Thoracic aorta (tissue), 2 donors: ENCODE measurements at regions not wholly inside any gene's neighbourhood (a gene's known extent, or its start where the extent isn't known, plus 50 kb on each side); places are given as distances from the start of the nearest gene placed in this dataset.

Experiments
- ATAC-seq: fragments of 150-250 bp; one replicate; pipeline ENCODE4 v1.8.0; 2017; ENCODE audit warnings: low read depth; ENCODE audit not compliant: insufficient number of reproducible peaks, low FRiP score
- DNase-seq: peaks from one replicate; pipeline ENCODE4 v3.0.0-alpha.2; 2020; ENCODE audit warnings: low spot score
- H3K27ac ChIP-seq, 2 donors: fragments of 200-600 bp; sonication (generic); 1 replicate in 1 of 2; 2 replicates in 1 of 2; pipeline ENCODE4 v1.5.1; 2016; ENCODE audit warnings: mild to moderate bottlenecking in 2 of 2, moderate library complexity in 2 of 2
- H3K27me3 ChIP-seq: fragments of 200-600 bp; sonication (generic); replicated peaks from 2 replicates; pipeline ENCODE4 v1.6.0; 2016; ENCODE audit warnings: mild to moderate bottlenecking; ENCODE audit not compliant: insufficient read depth
- H3K36me3 ChIP-seq: fragments of 200-600 bp; sonication (generic); one replicate; pipeline ENCODE4 v1.5.1; 2016
- H3K4me1 ChIP-seq, 2 donors: fragments of 200-600 bp; sonication (generic); 1 replicate in 1 of 2; 2 replicates in 1 of 2; pipeline versions ENCODE4 v1.5.1 to v1.6.0; 2016; ENCODE audit warnings: low read depth in 2 of 2, mild to moderate bottlenecking in 1 of 2; ENCODE audit not compliant: control insufficient read depth in 1 of 2
- H3K4me3 ChIP-seq: fragments of 200-600 bp; sonication (generic); 2 replicates; pipeline ENCODE4 v1.5.1; 2016; ENCODE audit warnings: mild to moderate bottlenecking
- H3K9me3 ChIP-seq: fragments of 200-600 bp; sonication (generic); 2 replicates; pipeline ENCODE4 v1.5.1; 2016
- TF ChIP-seq, protein P1 (sequence below): fragments of 200-600 bp; sonication (generic); IDR thresholded peaks from one replicate; pipeline ENCODE4 v1.5.1; 2019; ENCODE audit warnings: antibody characterized with exemption

DNA sequence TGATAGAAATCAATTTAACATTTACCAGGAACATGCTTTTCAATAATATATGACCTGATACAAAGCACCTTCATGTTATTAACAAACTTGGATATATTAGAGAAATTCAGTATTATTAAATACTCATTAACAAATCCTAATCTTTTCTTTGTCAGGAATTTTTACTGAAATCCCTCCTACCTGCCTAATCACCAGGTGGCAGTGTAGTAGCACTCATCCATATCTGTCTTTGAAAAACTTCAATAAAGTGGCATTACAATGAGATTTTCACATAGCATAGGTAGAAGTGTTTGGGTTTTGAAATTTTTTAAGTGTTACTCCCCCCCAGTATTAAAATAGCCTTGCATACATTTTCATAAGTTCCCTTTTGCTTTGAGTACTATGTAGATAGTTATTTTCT lies 1246.6 kb upstream of the LRRN3 start:
- Histone ChIP-seq H3K27ac (no peak overlapping the region), H3K27me3 (no peaks in the 10 kb centered on the region), H3K9me3 (no peaks in the 10 kb centered on the region), H3K4me1 (no peaks in the 10 kb centered on the region), H3K36me3 (no peaks in the 10 kb centered on the region), H3K4me3 (no peak overlapping the region)
- DNase-seq = no peak
- TF ChIP-seq, protein P1, sequence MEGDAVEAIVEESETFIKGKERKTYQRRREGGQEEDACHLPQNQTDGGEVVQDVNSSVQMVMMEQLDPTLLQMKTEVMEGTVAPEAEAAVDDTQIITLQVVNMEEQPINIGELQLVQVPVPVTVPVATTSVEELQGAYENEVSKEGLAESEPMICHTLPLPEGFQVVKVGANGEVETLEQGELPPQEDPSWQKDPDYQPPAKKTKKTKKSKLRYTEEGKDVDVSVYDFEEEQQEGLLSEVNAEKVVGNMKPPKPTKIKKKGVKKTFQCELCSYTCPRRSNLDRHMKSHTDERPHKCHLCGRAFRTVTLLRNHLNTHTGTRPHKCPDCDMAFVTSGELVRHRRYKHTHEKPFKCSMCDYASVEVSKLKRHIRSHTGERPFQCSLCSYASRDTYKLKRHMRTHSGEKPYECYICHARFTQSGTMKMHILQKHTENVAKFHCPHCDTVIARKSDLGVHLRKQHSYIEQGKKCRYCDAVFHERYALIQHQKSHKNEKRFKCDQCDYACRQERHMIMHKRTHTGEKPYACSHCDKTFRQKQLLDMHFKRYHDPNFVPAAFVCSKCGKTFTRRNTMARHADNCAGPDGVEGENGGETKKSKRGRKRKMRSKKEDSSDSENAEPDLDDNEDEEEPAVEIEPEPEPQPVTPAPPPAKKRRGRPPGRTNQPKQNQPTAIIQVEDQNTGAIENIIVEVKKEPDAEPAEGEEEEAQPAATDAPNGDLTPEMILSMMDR = no peak
- no peak for ATAC-seq

DNA sequence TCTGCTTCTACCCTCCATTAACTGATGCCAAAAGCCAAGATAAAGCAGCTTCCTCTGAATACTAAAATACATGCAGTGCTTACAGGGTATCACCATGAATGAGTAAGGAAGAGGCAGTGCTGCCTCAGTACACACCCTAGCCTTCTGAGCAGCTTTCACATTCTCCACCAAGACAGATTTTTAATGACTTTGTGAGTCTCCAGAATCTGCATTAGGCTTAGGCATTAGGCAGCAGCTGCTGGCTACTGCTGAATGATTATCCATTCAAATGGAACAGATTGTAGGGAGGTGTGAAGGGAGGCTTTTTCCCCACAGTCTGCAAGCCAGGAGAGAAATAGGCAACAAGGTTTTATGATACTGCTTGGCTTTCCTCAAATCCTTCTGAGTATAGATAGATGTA lies 1226.7 kb upstream of the LRRN3 start:
- H3K27me3 ChIP-seq = no peaks in the 10 kb centered on the region
- no peak overlapping the region for H3K4me3 ChIP-seq
- ATAC-seq = no peak
- no peaks in the 10 kb centered on the region for H3K9me3 ChIP-seq
- no peak for DNase-seq
- H3K27ac ChIP-seq = no peak overlapping the region
- TF ChIP-seq, protein P1 = no peak
- H3K36me3 ChIP-seq = no peaks in the 10 kb centered on the region
- no peaks in the 10 kb centered on the region for H3K4me1 ChIP-seq

DNA sequence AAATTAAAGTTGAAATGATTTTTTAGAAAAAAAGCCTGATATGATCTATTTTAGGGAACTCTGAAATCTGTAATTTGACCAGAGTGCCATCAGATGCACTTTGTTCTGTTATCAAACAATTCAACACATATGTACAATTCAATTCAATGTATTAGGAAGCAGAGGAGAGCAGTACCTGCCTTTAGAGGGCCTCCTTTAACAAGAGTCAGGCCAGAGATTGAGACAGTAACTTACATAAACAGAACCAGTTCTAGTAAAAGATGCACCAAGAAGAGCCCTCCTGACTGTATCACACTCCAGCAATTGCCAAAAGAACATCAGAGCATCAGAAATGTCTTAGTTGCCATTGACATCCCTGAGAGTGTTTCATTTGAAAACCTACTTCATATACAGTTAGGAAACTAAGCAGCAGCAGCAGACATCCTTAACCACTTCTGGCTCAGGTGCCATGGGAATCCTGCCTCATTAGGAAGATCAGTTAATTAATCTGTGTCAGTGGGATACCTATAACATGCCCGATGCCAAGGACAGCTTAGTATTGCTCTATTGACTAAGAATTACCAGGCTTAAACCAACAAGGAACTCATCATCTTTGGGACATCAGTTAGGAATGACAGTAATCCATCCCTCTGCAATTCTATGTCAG lies 1222.6 kb upstream of the LRRN3 start:
- TF ChIP-seq, protein P1 = no peak
- Histone ChIP-seq H3K4me1 (no peaks in the 10 kb centered on the region), H3K36me3 (no peaks in the 10 kb centered on the region), H3K4me3 (no peak overlapping the region), H3K27me3 (no peaks in the 10 kb centered on the region), H3K27ac (no peak overlapping the region), H3K9me3 (no peaks in the 10 kb centered on the region)
- ATAC-seq (no peak), DNase-seq (no peak)

DNA sequence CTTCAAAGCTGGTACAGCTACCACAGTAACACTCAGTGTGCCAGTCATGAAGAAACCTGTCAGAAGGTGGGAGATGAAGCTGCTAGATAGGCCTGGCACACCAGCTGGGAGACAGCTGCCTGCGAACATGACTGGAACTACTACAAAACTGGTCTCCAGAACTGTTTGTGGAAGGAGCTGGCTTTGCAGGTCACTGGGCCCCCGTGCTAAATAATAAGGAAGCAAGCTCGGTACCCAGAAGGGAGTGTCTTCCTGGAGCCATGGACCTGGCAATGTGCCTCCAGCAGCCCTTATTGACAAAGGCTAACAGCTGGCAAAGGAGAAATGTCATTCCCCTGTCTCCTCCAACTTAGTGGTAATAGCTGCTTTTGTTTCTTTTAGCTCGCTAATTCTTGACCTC lies 1217.6 kb upstream of the LRRN3 start:
- H3K36me3 ChIP-seq = no peaks in the 10 kb centered on the region

DNA sequence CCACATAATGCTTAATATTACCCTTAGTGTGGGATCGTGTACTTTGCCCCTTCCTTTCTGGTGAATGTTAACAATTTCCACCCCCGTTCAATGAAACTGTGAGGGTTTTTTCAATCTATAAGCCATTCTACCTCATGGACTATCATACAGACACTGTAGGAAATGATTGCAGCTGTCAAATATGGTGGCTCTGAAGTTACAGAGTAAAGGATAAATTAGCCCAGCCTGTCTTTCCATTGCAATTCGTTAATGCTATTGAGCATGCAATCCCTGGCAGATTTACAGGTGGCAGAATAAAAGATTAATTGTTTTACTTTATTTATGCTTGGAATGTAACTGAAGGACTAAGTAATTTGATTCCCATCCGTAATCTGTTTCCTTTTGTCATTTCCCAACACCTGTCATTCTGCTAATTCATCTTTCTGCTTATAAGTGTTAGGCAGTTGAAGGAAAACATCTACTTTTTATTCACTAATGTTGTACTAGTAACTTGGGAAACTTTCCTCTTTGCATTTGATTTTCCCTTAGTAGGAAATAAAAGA lies 1211.6 kb upstream of the LRRN3 start:
- TF ChIP-seq, protein P1 = no peak
- H3K9me3 ChIP-seq = no peaks in the 10 kb centered on the region
- no peak for ATAC-seq

More for the DNA sequence above, 1217.6 kb upstream of the LRRN3 start:
- Histone ChIP-seq H3K27ac (no peak overlapping the region), H3K4me3 (no peak overlapping the region), H3K27me3 (no peaks in the 10 kb centered on the region), H3K9me3 (no peaks in the 10 kb centered on the region), H3K4me1 (no peaks in the 10 kb centered on the region)
- TF ChIP-seq, protein P1 = no peak
- no peak for ATAC-seq
- no peak for DNase-seq

More for the DNA sequence above, 1211.6 kb upstream of the LRRN3 start:
- Histone ChIP-seq H3K4me1 (no peaks in the 10 kb centered on the region), H3K27me3 (no peaks in the 10 kb centered on the region), H3K4me3 (no peak overlapping the region), H3K36me3 (no peaks in the 10 kb centered on the region), H3K27ac (no peak overlapping the region)
- DNase-seq = no peak
